GM19035 (cell line): ENCODE measurements at regions not wholly inside any gene's neighbourhood (a gene's known extent, or its start where the extent isn't known, plus 50 kb on each side); places are given as distances from the start of the nearest gene placed in this dataset.
"Not testable (repeated sequence)": the region's sequence is repeated elsewhere in the genome, so short reads cannot be mapped to it uniquely, and the experiment has no call there.

Experiments
- ATAC-seq: cut with Tn5 transposase; IDR thresholded peaks from one replicate; pipeline ENCODE4 v1.9.1; 2021; ENCODE audit not compliant: unreplicated experiment

DNA sequence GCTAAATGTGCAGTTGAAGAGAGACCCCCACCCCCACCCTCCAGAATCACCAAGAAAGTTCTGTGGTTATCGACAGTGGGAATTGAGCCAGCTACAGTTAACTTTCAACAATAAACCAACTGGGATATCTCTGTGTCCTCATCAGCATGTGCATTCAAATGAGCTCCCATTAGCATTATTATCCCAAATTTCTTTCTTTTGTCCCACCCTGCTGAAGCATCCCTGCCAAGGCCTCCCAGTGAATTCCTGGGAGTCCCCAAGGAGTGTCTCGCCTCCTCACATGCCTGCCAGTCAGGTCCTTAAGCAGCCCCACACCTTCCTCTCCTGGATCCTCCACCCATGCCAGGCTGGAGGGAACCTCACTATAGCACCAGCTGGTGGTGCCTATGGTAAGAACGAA is 422.1 kb upstream of the HNRNPA3 start:
- no peak for ATAC-seq

GRCh38 chr2:176793792-176794191 is 418.8 kb upstream of the HNRNPA3 start:
- no peak for ATAC-seq

GRCh38 chr2:176794392-176794791 is 418.2 kb upstream of the HNRNPA3 start:
- ATAC-seq, result no peak

DNA sequence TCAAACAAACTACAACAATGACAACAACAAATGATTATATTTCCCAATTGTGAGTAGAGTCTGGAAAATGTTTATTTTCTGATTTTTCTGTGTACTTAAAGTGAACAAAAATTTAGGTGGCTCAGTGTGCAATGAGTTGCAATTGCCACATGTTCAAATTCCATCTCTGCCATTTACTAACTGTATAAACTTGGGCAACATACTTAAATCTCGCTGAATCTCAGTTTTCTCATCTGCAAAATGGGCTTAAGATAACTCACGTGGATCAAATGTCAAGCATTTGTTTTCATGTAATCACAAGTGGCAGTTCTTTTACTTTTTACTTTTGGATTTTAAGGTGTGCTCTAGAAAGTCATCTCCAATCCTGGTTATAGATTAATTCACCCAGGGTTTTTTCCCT is 416.8 kb upstream of the HNRNPA3 start:
- ATAC-seq, result no peak

DNA sequence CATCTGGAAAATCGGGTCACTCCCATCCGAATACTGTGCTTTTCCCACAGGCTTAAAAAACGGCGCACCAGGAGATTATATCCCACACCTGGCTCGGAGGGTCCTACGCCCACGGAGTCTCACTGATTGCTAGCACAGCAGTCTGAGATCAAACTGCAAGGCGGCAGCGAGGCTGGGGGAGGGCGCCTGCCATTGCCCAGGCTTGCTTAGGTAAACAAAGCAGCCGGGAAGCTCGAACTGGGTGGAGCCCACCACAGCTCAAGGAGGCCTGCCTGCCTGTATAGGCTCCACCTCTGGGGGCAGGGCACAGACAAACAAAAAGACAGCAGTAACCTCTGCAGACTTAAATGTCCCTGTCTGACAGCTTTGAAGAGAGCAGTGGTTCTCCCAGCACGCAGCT is 415.9 kb upstream of the HNRNPA3 start:
- ATAC-seq, result not testable (repeated sequence)

- no peak for ATAC-seq
Measured at GRCh38 chr2:176804392-176804791, 408.2 kb upstream of the HNRNPA3 start.

DNA sequence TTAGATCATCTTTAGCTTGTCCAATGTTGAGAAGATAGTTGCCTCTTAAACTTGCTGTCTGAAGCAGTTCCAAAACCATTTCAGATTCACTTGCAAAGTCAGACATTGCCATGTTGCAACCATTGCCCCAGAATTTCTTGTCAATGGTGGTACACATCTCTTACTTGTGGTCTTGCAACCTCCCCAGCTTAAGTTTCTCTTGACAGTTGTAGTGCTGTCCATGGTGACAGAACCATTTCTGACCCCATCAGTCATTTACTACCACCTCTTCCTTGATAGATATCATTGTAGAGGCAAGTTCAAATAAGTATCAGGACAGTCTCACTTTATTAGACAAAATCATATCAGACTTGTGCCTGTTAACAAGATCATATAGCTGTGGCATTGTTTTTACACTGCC is 407.2 kb upstream of the HNRNPA3 start:
- no peak for ATAC-seq

DNA sequence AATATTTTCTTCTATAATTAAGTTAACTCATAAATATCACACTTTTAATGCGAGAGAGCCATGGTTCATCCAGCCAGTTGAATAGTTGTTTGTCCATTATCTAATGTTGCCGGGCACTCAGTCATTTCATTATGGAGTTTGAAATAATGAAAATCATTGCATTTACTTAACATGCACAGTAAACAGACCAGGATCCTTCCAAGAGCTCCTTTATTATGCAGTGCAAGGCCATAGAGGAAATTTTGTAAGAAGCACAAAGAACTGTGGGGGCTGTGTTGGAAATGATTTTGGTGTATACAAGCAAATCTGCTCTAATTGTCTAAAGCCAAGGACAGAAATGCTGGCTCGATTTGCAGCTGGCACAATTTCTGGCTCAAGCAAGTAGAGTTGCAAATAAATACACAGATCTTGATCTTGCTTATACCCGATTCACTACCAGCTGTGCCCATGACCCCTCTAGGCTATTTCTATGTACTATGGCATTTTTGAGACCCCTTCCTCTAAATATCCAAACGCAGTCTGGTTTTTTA is 400.3 kb upstream of the HNRNPA3 start:
- ATAC-seq, result no peak

DNA sequence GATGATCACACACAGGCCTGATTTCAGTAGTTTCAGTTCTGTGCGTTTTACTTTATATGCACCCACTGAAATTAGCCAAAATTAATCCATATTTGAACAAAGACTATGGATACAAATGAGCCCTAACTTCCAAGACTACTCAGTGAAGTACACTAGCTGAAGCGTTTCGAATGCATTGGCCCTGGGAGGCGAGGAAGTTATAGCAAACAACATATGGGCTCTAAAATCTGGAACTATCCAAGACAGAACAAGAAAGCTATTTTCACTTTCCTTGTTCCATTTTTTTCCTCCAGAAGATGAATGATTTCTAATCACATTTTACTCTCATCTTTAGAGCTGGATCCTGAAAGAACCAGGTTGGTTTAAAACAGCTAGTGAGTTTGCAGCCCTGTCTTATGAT is 399.4 kb upstream of the HNRNPA3 start:
- ATAC-seq, result no peak

- no peak for ATAC-seq
Measured at GRCh38 chr2:176813621-176814049, 399.0 kb upstream of the HNRNPA3 start.

DNA sequence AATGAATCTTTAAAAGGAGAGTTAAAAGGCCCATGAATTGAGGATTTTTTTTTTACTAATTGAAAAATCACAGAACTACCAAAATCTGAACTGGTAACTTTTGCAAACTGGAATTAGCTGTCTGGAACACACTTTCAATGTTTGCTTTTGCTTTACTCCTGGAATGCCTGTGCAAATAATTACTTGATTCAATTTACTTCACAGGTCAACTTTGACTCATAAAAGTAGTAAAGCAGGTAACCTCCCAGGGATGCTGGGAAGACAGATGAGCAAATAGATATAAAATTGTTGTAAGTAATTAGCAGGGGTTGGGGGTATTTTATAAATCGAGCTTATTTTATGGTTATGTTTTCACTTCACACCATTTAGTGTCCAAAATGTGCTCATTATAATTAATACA is 398.3 kb upstream of the HNRNPA3 start:
- no peak for ATAC-seq

GRCh38 chr2:176814740-176815367 is 397.7 kb upstream of the HNRNPA3 start:
- no peak for ATAC-seq

GRCh38 chr2:176817061-176817565 is 395.5 kb upstream of the HNRNPA3 start:
- no peak for ATAC-seq

DNA sequence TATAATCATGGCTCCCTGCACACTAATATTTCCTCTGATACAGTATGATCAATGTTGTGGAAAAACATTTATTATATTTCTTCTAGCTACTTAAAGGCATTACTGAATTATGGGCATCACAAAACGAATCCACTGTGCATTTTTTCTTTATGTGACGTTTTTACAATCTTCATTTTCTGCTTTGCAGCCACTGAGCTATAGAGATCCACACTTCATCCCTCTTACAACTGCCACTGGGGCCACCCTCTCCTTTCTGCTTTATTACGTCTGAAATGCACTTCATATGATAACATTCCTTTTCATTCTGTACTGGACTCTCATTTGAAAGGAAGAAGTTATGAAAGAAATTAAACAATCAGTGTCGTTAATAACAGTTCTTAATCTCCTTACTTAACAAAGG is 394.5 kb upstream of the HNRNPA3 start:
- no peak for ATAC-seq

- ATAC-seq, result no peak
Measured at GRCh38 chr2:176818617-176819016, 394.0 kb upstream of the HNRNPA3 start.

DNA sequence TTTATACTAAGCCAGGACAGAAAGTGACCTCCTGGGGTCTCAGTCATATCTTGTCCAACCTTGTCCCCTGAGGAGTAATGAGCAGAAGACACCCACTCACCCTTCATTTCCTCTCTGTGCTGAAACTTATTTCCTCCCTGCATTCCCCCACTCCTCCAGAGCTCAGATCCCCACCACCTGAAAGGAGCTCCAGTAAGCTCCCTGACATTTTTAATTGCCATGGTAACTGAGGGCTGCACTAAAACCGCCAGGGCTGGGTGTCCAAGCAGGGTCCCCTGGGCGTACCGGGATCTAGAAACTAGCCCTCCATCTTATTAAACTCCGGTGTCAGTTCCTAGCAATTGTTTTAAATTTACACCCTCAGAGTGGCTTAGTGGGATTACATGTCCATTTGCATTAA is 393.3 kb upstream of the HNRNPA3 start:
- ATAC-seq, result no peak

GRCh38 chr2:176820371-176820932 is 392.1 kb upstream of the HNRNPA3 start:
- no peak for ATAC-seq

DNA sequence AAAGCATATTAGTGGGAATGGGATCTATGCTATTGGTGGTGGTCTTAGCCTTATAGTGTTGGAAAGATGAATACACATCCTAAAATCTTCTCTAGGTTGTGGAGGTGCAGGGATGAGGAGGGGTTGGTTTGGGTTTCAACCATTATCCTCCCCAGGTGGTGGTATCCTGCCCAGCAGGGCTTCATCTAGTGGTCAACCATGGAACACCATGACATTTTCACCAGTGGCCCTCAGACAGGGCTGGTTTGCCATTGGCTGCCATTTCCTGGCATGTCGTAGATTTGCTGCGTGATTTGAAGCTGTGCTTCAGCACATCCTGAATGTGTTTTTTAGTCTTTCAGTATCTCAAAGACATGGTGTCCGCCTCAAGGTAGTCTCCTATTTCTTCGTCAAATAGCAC is 391.2 kb upstream of the HNRNPA3 start:
- no peak for ATAC-seq

GRCh38 chr2:176822060-176822459 is 390.5 kb upstream of the HNRNPA3 start:
- ATAC-seq, result no peak

- ATAC-seq, result no peak
Measured at GRCh38 chr2:176826356-176826755, 386.2 kb upstream of the HNRNPA3 start.

DNA sequence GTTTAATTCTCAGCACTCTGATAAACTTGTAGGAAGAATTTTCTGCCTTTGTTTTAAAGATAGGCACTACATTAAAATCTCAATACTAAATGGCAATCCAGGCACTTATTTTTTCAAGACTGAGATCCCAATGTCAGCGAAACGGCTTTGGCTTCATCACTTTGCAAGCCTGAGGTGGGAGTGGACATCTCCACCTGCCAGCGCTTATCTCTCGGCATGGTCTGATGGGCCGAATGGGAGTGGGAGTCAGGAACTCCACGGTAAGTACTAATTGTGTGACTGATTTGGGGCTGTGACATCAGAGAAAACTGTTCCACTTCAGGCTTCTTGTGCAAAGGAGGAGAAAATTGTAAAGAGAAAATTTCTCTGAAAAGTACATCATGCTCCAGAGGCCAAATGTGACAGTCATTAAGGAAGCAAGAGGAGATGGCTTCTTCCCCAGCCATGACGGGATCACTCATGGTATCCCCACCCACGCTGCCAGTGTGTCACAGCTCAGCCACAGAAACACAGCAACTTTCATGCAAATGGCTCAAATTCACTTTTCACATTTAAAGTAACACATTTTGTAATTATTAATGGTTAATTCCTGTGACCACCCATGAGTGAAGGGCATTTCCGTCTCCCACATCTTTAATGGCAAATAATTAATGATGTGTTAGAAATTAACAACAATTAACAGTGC is 385.5 kb upstream of the HNRNPA3 start:
- no peak for ATAC-seq

DNA sequence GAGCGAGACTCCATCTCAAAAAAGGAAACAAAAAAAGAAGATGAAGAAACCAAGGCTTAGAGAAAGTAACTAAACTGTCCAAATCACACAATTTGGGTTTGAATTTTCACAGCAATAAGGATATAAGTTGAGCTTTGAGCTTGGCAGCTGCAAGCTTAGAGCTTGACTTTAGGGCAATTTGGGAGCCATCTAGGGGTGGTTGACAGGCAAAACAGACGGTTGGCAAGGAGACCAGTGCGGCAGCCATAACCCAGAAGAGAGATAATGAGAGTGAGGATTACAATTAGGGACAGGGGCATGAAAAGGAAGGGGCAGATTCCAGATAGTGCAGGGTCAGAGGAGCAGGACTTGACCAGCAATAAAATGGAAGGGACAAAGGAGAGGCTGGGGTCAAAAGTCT is 382.2 kb upstream of the HNRNPA3 start:
- ATAC-seq, result no peak
